ENCODE measurements at regions not wholly inside any gene's neighbourhood (a gene's known extent, or its start where the extent isn't known, plus 50 kb on each side); places are given as distances from the start of the nearest gene placed in this dataset.

DNA sequence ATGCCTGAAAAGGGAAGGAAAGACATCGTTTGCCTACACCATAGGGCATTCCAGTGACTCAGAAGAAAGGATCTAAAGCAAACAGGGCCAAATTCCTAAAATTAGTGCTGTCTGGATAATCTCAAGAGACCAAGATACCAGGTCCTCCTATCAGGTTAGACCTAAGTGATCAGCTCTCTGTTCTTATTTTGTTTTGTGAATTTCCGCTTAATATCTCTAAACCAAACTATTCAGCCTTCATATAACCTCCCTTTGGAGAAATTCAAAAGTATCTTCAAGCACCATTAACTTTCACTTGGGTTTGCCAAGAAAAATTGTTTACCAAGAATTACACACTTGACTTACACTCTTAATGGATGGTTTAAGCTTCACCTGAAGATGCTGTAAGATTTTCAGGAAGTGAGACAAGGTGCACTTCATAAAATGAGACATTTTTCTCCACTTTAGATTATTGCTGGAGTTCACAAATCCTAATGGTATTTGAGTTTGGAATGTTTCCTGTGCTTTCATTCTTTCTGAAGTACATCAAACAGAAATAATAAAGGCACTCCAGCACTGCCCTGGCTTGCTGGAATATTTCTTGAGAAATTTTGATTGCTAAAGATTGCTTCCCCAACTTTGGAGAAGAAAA is 376.1 kb downstream of the LMO7 start:
- Mint-ChIP-seq H3K9me3 (no peaks in the 10 kb centered on the region), H3K4me1 (no peaks in the 10 kb centered on the region; a peak in 1 of 4 replicates), H3K4me3 (no peak overlapping the region), H3K27me3 (ENCODE audit: low read depth) (no peaks in the 10 kb centered on the region), H3K36me3 (ENCODE audit: insufficient read depth in 1 of 3, low read depth in 3 of 3) (no peaks in the 10 kb centered on the region), H3K27ac (no peak overlapping the region)
- Histone ChIP-seq H3K4me2 (ENCODE audit: insufficient read depth, insufficient read length, low read length) (no peak overlapping the region), H2AFZ (ENCODE audit: low read length) (no peak overlapping the region), H3K18ac (ENCODE audit: insufficient read length, low read depth, low read length) (no peak overlapping the region), H4K91ac (ENCODE audit: insufficient read length, low read depth, low read length) (no peak overlapping the region), H3K56ac (ENCODE audit: insufficient read length, low read depth, low read length) (no peak overlapping the region), H4K8ac (replicated peaks; ENCODE audit: insufficient read length, low read depth, low read length) (no peak overlapping the region), H3K27ac (ENCODE audit: insufficient read length, low read depth, low read length) (no peak overlapping the region), H3K27me3 (ENCODE audit: insufficient read depth, low read length) (no peaks in the 10 kb centered on the region), H4K5ac (ENCODE audit: insufficient read length, low read depth, low read length) (no peak overlapping the region), H2BK12ac (ENCODE audit: insufficient read length, low read depth, low read length) (no peak overlapping the region), H2BK15ac (ENCODE audit: low read depth, low read length) (no peak overlapping the region), H3K79me1 (ENCODE audit: insufficient read depth, low read depth, low read length, poor library complexity, severe bottlenecking) (no peaks in the 10 kb centered on the region), H3K14ac (ENCODE audit: insufficient read depth, low read length) (no peak overlapping the region), H2BK120ac (ENCODE audit: low read depth, low read length, poor library complexity, severe bottlenecking) (no peak overlapping the region), H3K79me2 (ENCODE audit: insufficient read depth, low read length) (no peaks in the 10 kb centered on the region), H3K23ac (ENCODE audit: insufficient read length, low read depth, low read length) (no peak overlapping the region), H3K4me1 (ENCODE audit: insufficient read depth, low read length) (no peaks in the 10 kb centered on the region), H3K4ac (ENCODE audit: low read depth, low read length) (no peak overlapping the region), H3T11ph (ENCODE audit: low read length) (no peak overlapping the region), H2BK20ac (ENCODE audit: low read depth, low read length, poor library complexity, severe bottlenecking) (no peak overlapping the region), H3K9ac (ENCODE audit: extremely low read depth, insufficient read length, low read length) (no peak overlapping the region), H4K20me1 (ENCODE audit: control insufficient read depth, insufficient read depth, insufficient read length) (no peaks in the 10 kb centered on the region), H2AK5ac (ENCODE audit: insufficient read length, low read length) (no peak overlapping the region), H2BK5ac (ENCODE audit: insufficient read length, low read length) (no peak overlapping the region), H3K9me3 (ENCODE audit: control insufficient read depth, low read depth, low read length) (no peaks in the 10 kb centered on the region), H3K23me2 (ENCODE audit: insufficient read length, low read depth, low read length, poor library complexity, severe bottlenecking) (no peaks in the 10 kb centered on the region)
- no peak for TF ChIP-seq CTCF (conservative IDR thresholded peaks at IDR 0.05)
- WGBS (ENCODE audit: extremely low coverage, insufficient read length, low lambda C conversion rate) = no CpG with 5 or more reads among the region's 2 CpGs
- no peak for DNase-seq
